K562 (cell line): ENCODE measurements at regions not wholly inside any gene's neighbourhood (a gene's known extent, or its start where the extent isn't known, plus 50 kb on each side); places are given as distances from the start of the nearest gene placed in this dataset.

Experiments used
- ATAC-seq: fragments of 200-7000 bp; cut with Tn5 transposase; 3 replicates; pipeline ENCODE4 v1.9.1; 2020; ENCODE audit warnings: moderate library complexity
- BruUV-seq: library from RNA; stranded (reverse); fragments of 400-500 nt; replicated peaks from 2 replicates; lab custom pipeline; 2021; lab: Mats Ljungman, UMichigan
- CTCF ChIA-PET: fragments of 300-600 bp; formaldehyde crosslinking; extraction: SDS; loops from one replicate; lab custom pipeline; 2021; ENCODE audit warnings: low intra/inter-chr PET ratio; lab: Yijun Ruan, JAX
- POLR2A ChIA-PET: fragments of 300-600, 350-650 bp; sonication (Branson Sonifier 250); formaldehyde crosslinking; extraction: SDS; loops from one replicate; lab custom pipeline; 2021; ENCODE audit warnings: antibody characterized with exemption, inconsistent platforms; lab: Yijun Ruan, JAX
- DNase-seq, 4 experiments: peaks; one replicate each; pipeline versions ENCODE4 v3.0.0 to v3.0.0-alpha.2; 2011 to 2018; ENCODE audit warnings: low spot score in 3 of 4, mixed read lengths in 3 of 4; ENCODE audit errors: extremely low read depth in 1 of 4
- FAIRE-seq: peaks from 2 replicates; lab custom pipeline; 2011; peaks lifted over from hg19 to GRCh38; lab: Jason Lieb, UNC
- H2AFZ ChIP-seq: 2 replicates; pipeline ENCODE4 v1.6.0; 2011; ENCODE audit warnings: low read depth, low read length, control low read depth, inconsistent platforms
- H3K27ac ChIP-seq: fragments of 200-600 bp; 3 replicates; pipeline ENCODE4 v1.8.0; 2011; ENCODE audit warnings: low read depth, mild to moderate bottlenecking, control low read depth, inconsistent platforms, low read length, moderate library complexity, mixed read lengths; ENCODE audit errors: extremely low read depth
- H3K27me3 ChIP-seq, 2 experiments: fragments of 300-600 bp in 1 of 2; 2 replicates in 1 of 2; 3 replicates in 1 of 2; pipeline versions ENCODE4 v1.6.0 to v1.8.0; 2011; ENCODE audit warnings: inconsistent platforms in 2 of 2, low read length in 2 of 2, mild to moderate bottlenecking in 1 of 2, mixed read lengths in 1 of 2, moderate library complexity in 1 of 2; ENCODE audit not compliant: control insufficient read depth in 2 of 2, insufficient read depth in 2 of 2
- H3K36me3 ChIP-seq: fragments of 300-600 bp; 3 replicates; pipeline ENCODE4 v1.8.0; 2011; ENCODE audit warnings: mild to moderate bottlenecking, low read length, inconsistent platforms; ENCODE audit not compliant: control insufficient read depth, insufficient read depth
- H3K4me1 ChIP-seq, 2 experiments: fragments of 200-600 bp in 1 of 2; replicated peaks in 1 of 2; 2 replicates in 1 of 2; 3 replicates in 1 of 2; pipeline versions ENCODE4 v1.5.1 to v1.8.0; 2011; ENCODE audit warnings: inconsistent platforms in 2 of 2, low read length in 2 of 2, mild to moderate bottlenecking in 1 of 2, mixed read lengths in 1 of 2, moderate library complexity in 1 of 2; ENCODE audit not compliant: control insufficient read depth in 2 of 2, insufficient read depth in 2 of 2
- H3K4me2 ChIP-seq: 2 replicates; pipeline ENCODE4 v1.6.1; 2011; ENCODE audit warnings: low read length, control low read depth, inconsistent platforms, mixed read lengths; ENCODE audit not compliant: insufficient read depth
- H3K4me3 ChIP-seq: fragments of 200-600 bp; sonication (generic), shearing (Covaris generic); 2 replicates; pipeline ENCODE4 v1.5.1; 2016; ENCODE audit warnings: control low read depth, inconsistent platforms
- H3K79me2 ChIP-seq: fragments of 200-600 bp; 3 replicates; pipeline ENCODE4 v1.8.0; 2011; ENCODE audit warnings: low read length, inconsistent platforms; ENCODE audit not compliant: control insufficient read depth, insufficient read depth
- H3K9ac ChIP-seq, 2 experiments: 2 replicates each; pipeline versions ENCODE4 v1.6.0 to v1.6.1; 2011; ENCODE audit warnings: low read depth in 2 of 2, low read length in 2 of 2, control low read depth in 1 of 2, inconsistent platforms in 1 of 2, mild to moderate bottlenecking in 1 of 2, mixed read lengths in 1 of 2; ENCODE audit not compliant: insufficient read depth in 1 of 2
- H3K9me1 ChIP-seq: one replicate; pipeline ENCODE4 v1.6.0; 2011; ENCODE audit warnings: inconsistent platforms, mild to moderate bottlenecking, low read length, moderate library complexity; ENCODE audit not compliant: control insufficient read depth, insufficient read depth
- H3K9me3 ChIP-seq: replicated peaks from 2 replicates; pipeline ENCODE4 v1.5.1; 2011; ENCODE audit warnings: low read depth, low read length, inconsistent platforms; ENCODE audit not compliant: control insufficient read depth, insufficient read depth
- H4K20me1 ChIP-seq: replicated peaks from 2 replicates; pipeline ENCODE4 v1.6.1; 2011; ENCODE audit warnings: low read length, inconsistent platforms, mixed read lengths; ENCODE audit not compliant: control insufficient read depth, insufficient read depth
- ATF3 ChIP-seq, 2 experiments: fragments of 450-650 bp in 1 of 2; sonication (generic) in 1 of 2; formaldehyde crosslinking in 1 of 2; IDR thresholded peaks in 1 of 2; conservative IDR thresholded peaks in 1 of 2; 2 replicates each; pipeline versions ENCODE4 v1.6.1 to v1.8.1; 2016 to 2023; ENCODE audit warnings: mild to moderate bottlenecking in 2 of 2, moderate library complexity in 2 of 2, inconsistent platforms in 1 of 2, missing genetic modification reagents in 1 of 2
- BCL6 ChIP-seq: fragments of 250-450 bp; sonication (Bioruptor Pico); IDR thresholded peaks from 2 replicates; pipeline ENCODE4 v1.4.0; 2020
- GABPB2 ChIP-seq: fragments of 250-450 bp; sonication (Bioruptor Pico); conservative IDR thresholded peaks from 2 replicates; pipeline ENCODE4 v1.5.1; 2021; ENCODE audit warnings: mild to moderate bottlenecking
- MED1 ChIP-seq: sonication (generic); formaldehyde crosslinking; IDR thresholded peaks from 2 replicates; pipeline ENCODE4 v1.8.1; 2023; ENCODE audit warnings: missing genetic modification reagents, borderline replicate concordance
- PHB ChIP-seq: fragments of 250-450 bp; sonication (Bioruptor Pico); IDR thresholded peaks from 2 replicates; pipeline ENCODE4 v1.5.0; 2021
- SIN3B ChIP-seq: fragments of 450-650 bp; IDR thresholded peaks from 2 replicates; pipeline ENCODE4 v1.6.1; 2017; ENCODE audit warnings: low read depth, mild to moderate bottlenecking, moderate library complexity
- TEAD1 ChIP-seq, 2 experiments: fragments of 450-650 bp in 1 of 2; sonication (generic) in 1 of 2; formaldehyde crosslinking; IDR thresholded peaks; 2 replicates each; pipeline versions ENCODE4 v1.4.0 to v1.8.0; 2020 to 2022; ENCODE audit warnings: mild to moderate bottlenecking in 2 of 2, missing genetic modification reagents in 1 of 2
- TEAD4 ChIP-seq, 2 experiments: sonication (generic) in 1 of 2; formaldehyde crosslinking in 1 of 2; IDR thresholded peaks; 2 replicates each; pipeline versions ENCODE4 v1.6.1 to v1.8.0; 2012 to 2022; ENCODE audit warnings: borderline replicate concordance in 1 of 2, inconsistent platforms in 1 of 2, low read length in 1 of 2, mild to moderate bottlenecking in 1 of 2, missing genetic modification reagents in 1 of 2
- THAP12 ChIP-seq: fragments of 250-450 bp; sonication (Bioruptor Pico); IDR thresholded peaks from 2 replicates; pipeline ENCODE4 v1.9.0; 2021; ENCODE audit warnings: mild to moderate bottlenecking, inconsistent platforms
- ZNF133 ChIP-seq: fragments of 250-450 bp; sonication (Bioruptor Pico); IDR thresholded peaks from 2 replicates; pipeline ENCODE4 v1.4.0; 2020; ENCODE audit warnings: mild to moderate bottlenecking
- ZNF3 ChIP-seq: fragments of 250-450 bp; sonication (Bioruptor Pico); IDR thresholded peaks from 2 replicates; pipeline ENCODE4 v1.5.0; 2021; ENCODE audit warnings: mild to moderate bottlenecking, moderate library complexity
- WGBS: fragments of 100-300 bp; shearing (Covaris generic); methylation state at CpG from one replicate; pipeline ENCODE4 v1.1.6; 2016; ENCODE audit warnings: low coverage, mixed read lengths; ENCODE audit not compliant: insufficient coverage; ENCODE audit errors: missing lambda C conversion rate; 5-methylcytosine and 5-hydroxymethylcytosine counted together
- in situ Hi-C: fragments of 300-500 bp; cut with MboI; formaldehyde crosslinking; loops from 4 replicates; pipeline ENCODE4 v1.15.0; 2018; ENCODE audit warnings: inconsistent platforms, mixed read lengths
- intact Hi-C: fragments of 100-400 bp; cut with micrococcal nuclease; formaldehyde crosslinking; loops from 2 replicates; pipeline ENCODE4 v1.14.2; 2022
- TF ChIP-seq, protein P1 (sequence below): fragments of 450-650 bp; formaldehyde crosslinking; IDR thresholded peaks from 2 replicates; pipeline ENCODE4 v1.4.0; 2022; ENCODE audit warnings: missing genetic modification characterization

GRCh38 chr7:23912065-23912464 is 202.0 kb downstream of the STK31 start:
- intact Hi-C loops, result no loop called here
- no peak for TF ChIP-seq SIN3B
- no peak for TF ChIP-seq TEAD1 (CRISPR knock-in tag; IDR thresholded peaks at IDR 0.05)
- no peak for TF ChIP-seq TEAD4 (IDR thresholded peaks at IDR 0.05; ENCODE audit: low read length)
- no peak for TF ChIP-seq TEAD4 (CRISPR knock-in tag; IDR thresholded peaks at IDR 0.05; ENCODE audit: borderline replicate concordance)
- TF ChIP-seq PHB (CRISPR knock-in tag), result no peak
- no peak for TF ChIP-seq ZNF3
- TF ChIP-seq THAP12 (CRISPR knock-in tag), result no peak
- TF ChIP-seq ATF3 (IDR thresholded peaks at IDR 0.05), result no peak
- TF ChIP-seq ATF3 (CRISPR knock-in tag; conservative IDR thresholded peaks at IDR 0.05), result no peak
- TF ChIP-seq, protein P1, sequence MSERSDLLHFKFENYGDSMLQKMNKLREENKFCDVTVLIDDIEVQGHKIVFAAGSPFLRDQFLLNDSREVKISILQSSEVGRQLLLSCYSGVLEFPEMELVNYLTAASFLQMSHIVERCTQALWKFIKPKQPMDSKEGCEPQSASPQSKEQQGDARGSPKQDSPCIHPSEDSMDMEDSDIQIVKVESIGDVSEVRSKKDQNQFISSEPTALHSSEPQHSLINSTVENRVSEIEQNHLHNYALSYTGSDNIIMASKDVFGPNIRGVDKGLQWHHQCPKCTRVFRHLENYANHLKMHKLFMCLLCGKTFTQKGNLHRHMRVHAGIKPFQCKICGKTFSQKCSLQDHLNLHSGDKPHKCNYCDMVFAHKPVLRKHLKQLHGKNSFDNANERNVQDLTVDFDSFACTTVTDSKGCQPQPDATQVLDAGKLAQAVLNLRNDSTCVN, result no peak
- TF ChIP-seq ZNF133 (CRISPR knock-in tag), result no peak
- no peak for TF ChIP-seq MED1 (CRISPR knock-in tag)
- no peak for TF ChIP-seq GABPB2
- TF ChIP-seq BCL6 (CRISPR knock-in tag), result no peak
- no peak for FAIRE-seq

More at GRCh38 chr7:23912065-23912464, 202.0 kb downstream of the STK31 start:
- H3K4me2 ChIP-seq, result no peak overlapping the region
- POLR2A ChIA-PET, result no interaction called here
- no peak overlapping the region for H3K4me3 ChIP-seq
- CTCF ChIA-PET, result no interaction called here
- H3K27me3 ChIP-seq, result peaks cover 0 to 2% of the 10 kb centered on the region in 2 experiments; a peak in 1 of 5 replicates
- DNase-seq (no peak), ATAC-seq (no peak)
- no peaks in the 10 kb centered on the region for H3K36me3 ChIP-seq
- H3K79me2 ChIP-seq, result no peaks in the 10 kb centered on the region
- WGBS, result 0% methylated on average over 2 of the region's 2 CpGs
- H3K4me1 ChIP-seq, result no peaks in the 10 kb centered on the region; a peak in 1 of 5 replicates
- BruUV-seq, result no TSS peak
- H3K9me3 ChIP-seq, result no peaks in the 10 kb centered on the region
- H2AFZ ChIP-seq, result no peak overlapping the region
- in situ Hi-C loops, result no loop called here
- no peaks in the 10 kb centered on the region for H4K20me1 ChIP-seq
- no peaks in the 10 kb centered on the region for H3K9me1 ChIP-seq
- H3K27ac ChIP-seq, result no peak overlapping the region
- H3K9ac ChIP-seq, result no peak overlapping the region
